ENCODE measurements at regions not wholly inside any gene's neighbourhood (a gene's known extent, or its start where the extent isn't known, plus 50 kb on each side); places are given as distances from the start of the nearest gene placed in this dataset.

GRCh38 chr9:27801545-27801944, 228.3 kb upstream of the C9orf72 start:
- TF ChIP-seq CTCF (IDR thresholded peaks at IDR 0.05), result no peak
- TF ChIP-seq POLR2A (IDR thresholded peaks at IDR 0.05), result no peak
